Globus pallidus (tissue), 1 donor: ENCODE measurements at regions not wholly inside any gene's neighbourhood (a gene's known extent, or its start where the extent isn't known, plus 50 kb on each side); places are given as distances from the start of the nearest gene placed in this dataset.

ENCODE experiments used
- DNase-seq: peaks from one replicate; pipeline ENCODE4 v3.0.0-alpha.2; 2015; ENCODE audit warnings: low spot score

DNA sequence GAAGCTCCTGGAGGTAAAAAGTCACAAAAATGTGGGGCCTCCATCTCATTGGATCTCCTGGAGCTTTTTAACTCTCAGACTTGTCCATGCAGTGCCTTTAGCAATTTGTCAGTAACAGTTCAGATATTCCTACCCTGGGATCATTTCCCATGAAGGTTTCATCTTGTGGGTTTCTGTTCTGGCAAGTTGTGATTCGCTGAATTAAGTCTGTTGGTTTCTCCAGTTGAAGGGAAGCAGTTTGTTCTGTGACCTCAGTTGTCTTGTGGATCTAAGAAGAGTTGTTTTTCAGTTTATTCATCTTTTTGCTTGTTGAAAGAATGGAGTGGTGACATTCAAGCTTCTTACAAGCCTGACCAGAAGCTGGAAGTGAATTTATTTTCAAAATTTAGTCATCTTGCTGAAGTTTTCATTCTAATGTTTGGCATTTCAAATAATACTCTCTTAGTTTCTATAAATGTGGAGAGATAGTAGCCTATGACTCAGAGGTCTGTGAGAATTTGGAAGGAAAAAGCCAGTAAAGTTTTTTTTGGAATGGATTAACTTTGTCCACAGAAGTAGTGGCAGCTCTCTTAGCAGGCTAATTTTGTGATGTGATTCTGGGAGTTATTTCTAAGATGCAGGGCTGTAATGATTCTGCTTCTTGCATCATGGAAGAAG, 120.1 kb upstream of the CSNK1A1L start:
- no peak for DNase-seq

DNA sequence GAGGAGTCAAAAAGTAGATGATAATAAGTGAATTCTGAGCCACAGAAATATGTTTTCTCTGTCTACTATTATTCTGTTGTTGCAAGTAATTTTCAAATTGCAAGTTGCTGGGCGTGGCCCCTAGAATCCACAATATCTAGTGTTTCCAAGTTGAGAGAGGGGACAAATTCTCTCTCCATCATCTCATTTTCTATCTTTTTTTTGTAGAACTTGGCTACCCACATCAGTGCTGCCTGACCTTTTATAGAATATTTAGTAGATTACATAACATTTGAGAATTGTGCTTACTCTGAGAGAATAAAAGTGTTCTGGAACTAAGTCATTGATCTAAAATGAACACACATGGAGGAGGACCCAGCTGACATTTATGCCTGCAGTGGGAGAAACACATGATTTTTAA, 110.9 kb upstream of the CSNK1A1L start:
- DNase-seq: no peak

DNA sequence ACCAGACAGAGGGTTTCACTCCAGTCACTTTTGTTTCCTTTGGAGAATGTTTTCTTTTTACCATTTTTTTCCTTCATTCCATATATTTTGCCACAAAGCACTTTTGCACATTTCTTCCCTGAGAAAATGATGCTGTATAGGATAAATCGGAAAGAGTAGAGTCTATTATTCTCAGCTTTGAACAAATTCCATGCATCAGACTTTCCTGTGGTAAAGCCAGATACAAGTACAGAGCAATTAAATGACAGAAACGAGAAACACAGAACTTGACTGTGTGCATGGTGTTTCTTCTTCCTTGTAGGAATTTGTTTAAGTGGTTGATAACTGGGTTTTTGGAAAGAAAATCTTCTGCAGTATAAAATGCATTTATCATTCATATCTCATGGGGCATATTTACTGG, 107.4 kb upstream of the CSNK1A1L start:
- no peak for DNase-seq

DNA sequence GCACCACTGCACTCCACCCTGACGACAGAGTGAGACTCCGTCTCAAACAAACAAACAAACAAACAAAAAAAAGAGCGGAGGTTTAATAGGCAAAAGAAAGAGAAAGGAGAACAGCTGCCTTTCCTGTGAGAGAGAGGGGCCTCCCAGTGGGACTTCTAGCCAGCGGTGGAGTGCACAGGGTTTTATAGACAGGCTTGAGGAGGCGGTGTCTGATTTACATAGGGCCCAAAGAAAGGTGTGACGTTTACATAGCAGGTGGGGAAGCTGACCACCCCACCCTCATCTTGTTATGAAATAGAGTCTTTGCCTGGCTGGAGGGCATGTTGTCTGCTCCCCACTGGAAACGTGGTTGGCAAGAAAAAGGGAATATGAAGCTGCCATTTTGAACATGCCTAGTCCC, 106.0 kb upstream of the CSNK1A1L start:
- no peak for DNase-seq

DNA sequence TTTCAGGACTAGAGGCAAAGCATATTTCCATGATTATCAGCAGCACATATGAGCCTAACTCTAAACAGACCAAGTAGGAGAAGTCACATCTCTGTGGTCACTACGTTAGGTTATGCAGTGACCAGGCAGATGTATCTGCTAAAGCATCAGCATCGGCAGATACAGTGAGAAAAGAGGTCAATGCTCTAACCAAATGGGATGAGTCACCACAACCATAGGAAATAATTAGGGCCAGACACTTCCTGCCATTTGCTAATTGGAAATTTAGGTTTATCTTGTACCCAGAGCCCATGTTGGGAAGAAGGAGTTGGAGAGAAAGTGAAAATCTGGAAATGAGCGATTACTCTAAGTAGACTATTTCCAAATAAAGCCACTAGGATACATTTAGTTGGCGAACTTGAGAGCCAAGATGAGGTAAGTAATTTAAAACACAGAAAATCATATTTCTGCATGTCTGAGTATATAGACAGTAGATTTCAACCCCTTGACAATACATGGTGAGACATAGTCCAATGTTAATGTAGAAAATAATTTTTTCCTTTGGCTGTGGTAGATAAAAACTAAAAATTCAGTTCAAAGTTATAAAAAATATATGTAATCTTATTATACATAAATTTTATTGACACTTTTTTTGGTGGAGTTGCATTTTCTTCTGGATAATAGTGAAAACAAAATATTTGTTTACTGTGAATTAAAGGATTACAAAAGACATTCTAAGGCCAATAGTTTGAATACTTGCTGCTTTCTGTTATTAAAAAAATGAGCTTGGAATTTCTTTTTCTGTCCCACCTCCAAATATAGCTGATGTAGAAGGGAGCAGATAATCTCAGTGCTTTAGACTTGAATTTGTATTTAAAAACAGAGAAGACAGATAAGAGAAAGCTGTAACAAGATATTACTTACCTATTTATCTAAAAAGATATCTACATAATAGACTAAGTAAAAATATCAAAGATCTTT, 104.4 kb upstream of the CSNK1A1L start:
- DNase-seq: no peak

DNA sequence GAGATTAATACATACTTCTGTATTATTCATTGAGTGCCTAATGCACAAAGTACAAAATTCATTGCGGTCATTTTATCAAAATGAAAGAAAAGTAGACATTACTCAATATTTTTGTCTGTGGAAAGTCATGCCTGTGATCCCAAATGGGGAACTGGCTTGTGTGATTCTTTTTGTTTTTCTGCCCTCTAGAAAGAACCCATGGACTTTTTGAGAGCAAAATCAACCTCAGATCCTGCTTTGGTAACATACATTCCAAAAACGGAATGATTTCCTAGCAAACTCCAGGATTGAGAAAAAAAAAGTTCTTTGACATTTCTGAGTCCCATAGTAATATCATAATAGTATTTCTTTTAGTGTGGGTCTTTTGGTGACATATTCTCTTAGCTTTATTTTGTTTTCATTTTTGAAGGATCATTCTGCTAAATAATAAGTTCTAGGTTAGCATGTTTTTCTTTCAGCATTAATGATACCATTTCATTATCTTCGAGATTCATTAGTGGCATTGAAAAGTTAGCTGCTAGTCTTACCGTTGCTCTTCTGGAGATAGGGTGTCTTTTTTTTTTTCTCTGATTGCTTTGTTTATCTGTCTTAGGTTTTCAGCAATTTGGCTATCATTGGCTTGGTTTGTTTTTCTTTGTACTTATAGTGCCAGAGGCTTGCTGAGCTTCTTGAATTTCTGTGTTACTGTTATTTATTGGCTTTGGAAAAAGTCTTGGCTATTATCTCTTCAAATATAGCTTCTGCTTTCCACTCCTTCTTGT, 102.4 kb upstream of the CSNK1A1L start:
- DNase-seq: no peak

DNA sequence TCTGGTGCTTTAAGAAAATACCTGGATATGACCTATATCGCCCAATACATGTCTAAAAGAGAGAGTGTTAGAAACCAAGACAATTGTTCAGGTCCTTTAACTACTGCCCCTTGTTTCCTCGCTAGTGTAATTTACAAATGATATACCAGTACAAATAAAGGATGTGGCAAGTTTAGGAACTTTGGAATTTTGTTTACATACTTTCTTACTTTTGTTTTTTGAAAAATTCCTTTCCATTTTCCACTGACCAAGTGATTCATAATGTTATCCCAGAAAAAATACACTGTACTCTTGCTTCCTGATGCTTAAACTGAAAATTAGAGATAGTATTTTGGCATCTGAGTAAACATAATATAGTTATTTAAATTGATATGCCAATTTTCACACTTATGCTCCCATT, 96.8 kb upstream of the CSNK1A1L start:
- no peak for DNase-seq

DNA sequence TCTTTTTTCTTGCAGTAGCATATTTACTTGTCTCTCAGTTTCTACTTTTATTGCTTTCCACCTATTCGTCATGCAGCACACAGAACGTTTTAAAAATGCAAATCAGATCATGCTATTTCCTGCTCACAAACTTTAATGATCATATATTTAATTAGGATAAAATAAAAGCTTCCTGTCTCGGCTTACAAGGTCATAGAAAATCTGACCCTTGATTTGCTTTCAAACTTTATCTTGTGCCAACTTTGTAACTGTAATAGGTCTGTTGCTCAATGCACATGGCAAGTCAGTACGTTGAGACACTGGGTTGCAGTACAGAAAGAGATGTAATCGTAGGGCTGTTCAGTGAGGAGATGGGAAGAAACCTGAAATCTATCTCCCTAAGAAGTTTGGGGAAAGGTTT, 95.6 kb upstream of the CSNK1A1L start:
- DNase-seq: no peak

DNA sequence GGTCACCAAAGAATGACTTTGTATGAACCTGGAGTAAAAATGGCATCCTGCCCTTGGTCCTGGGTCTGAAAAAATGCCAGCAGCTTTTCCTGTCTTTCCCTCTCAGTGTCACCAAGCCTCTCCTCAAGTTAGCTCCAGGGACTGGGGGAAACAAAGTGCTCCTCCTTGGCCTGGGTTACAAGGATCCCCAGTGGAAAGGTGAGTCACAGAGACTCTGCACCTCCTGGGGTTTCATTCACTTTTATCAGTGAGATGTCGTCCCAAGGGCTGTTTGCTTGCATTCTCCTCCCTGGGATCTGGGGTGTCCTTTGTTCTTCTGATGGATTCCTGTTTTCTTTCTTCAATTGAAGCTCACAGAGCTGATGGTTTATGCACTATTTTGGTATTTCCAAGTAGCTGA, 93.2 kb upstream of the CSNK1A1L start:
- no peak for DNase-seq

DNA sequence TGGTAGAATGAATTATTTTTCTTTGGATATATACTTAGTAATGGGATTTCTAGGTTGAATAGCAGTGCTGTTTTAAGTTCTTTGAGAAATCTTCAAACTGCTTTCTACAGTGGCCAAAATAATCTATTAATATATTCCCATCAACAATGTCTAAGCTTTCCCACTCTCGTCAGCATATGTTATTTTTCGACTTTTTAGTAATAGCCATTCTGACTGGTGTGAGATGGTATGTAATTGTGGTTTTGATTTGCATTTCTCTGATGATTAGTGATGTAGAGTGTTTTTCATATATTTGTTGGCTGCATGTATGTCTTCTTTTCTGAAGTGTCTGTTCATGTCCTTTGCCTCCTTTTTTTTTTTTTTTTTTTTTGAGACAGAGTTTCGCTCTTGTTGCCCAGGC, 90.2 kb upstream of the CSNK1A1L start:
- DNase-seq: no peak

DNA sequence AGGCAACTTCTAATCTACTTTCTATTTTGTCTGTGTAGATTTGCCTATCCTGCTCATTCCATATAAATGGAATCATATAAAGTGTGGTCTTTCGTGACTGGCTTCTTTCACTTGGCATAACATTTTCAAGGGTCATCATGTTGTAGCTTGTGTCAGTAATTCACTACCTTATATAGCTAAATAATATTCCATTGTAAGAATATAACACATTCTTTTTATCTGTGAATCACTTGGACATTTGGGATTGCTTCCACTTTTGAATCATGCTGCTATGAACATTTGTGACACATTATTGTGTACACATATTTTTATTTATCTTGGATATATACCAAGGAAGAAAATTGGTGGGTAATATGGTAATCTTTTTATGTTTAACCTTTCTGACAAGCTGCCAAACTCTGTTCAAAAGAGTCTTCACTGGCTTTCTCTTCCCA, 89.0 kb upstream of the CSNK1A1L start:
- no peak for DNase-seq

DNA sequence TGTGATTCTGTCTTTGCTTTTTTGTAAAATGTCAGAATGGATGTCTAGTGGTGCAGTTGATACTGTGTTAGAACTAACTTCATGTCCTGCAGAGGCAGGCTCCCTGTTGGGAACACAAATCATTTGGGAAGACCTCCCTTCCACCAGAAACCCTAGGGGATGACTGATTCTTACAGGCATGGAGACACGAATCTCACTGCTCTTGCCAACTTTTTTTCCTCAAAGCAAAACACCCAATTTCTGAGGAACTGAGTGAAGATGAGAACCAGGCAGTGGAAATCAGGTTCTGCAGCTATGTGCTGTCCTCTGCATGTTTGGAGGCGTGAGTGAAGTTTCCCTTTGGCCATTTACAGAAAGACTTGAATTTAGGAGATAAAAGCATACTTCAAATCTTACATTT, 87.5 kb upstream of the CSNK1A1L start:
- no peak for DNase-seq

DNA sequence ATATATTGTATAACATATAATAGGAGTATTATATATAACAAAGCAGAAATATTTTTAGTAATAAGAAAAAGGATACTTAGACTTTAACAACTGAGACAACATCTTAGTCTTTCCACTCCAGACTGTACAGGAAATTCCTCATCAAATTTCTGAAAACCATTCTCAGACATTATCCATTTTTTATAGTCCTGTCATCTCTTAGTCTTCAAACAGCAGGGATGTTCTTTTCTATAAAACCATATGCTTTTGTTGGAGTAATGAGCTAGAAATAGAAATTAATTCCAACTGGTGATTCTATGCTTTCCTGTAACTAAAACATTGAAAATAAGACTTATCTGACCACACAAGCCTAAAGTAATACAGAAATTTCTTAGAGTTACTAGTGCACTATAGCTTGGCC, 82.2 kb upstream of the CSNK1A1L start:
- no peak for DNase-seq

DNA sequence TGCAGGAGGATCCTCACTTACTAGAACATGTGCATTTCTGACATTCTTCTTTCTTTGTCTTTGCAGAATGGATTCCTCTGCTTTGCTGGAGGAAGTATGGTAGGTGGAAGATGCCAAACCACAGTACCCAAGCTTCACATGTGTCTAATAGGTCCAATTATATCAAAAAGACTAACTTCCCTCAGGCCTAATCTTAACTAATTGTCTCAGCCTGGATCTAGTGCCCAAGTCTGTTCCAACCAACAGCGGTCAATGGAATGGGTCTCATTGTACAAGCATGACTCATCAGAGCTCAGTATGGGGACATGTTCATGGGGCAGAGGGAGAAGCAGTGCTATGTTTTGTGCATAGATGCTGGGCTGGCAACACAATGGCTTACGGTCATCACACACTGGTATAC, 81.6 kb upstream of the CSNK1A1L start:
- DNase-seq: no peak

DNA sequence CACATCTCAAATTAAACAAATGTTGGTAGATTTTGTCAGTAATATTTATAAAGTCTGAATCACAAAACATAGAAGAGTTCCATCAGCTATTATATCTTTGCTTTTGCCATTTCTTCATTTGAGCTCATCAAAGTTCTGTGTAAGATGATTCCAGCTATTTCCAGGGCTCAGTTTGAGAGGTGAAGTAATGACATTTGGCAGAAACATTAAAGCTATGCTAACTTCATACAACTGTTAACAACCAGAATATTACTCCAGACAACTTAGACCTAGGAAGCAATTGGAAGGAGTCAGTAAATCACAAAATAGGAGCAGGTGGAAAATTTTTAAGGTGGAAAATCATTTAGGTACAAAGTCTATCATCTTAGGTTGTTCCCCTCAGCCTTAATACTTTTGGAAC, 76.2 kb upstream of the CSNK1A1L start:
- no peak for DNase-seq

DNA sequence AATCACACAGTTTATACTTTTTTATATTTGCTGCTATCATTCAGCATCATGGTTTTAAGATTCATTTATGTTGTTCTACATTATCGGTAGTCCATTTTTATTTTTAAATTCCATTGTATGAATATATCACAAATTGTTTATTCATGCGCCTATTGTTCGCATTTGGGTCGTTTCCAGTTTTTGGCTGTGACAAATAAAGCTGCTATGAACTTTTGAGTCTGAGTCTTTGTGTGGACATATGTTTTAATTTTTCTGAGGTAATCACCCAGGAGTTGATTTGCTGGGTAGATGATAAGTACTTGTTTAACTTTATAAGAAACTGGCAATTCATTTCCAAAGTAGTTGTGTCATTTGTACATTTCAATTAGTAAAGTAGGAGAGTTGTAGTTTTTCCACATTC, 74.2 kb upstream of the CSNK1A1L start:
- DNase-seq: no peak

DNA sequence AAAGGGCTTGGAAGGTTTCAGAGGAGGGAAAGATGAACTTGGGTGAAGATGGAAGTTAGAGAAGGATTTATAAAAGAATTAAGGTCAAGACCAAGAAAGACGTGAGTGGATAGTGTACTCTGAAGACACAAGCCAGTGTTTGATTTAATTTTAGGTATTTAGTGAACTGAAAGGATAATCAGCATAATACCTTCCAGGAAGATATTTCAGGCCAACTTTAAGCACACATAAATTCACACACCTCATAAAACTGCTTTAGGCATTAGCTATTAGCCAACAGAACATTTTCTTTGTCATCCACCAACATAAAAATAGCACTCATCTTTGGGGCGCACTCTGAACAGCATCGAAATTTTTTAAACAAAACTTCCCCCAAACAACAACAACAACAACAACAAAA, 71.7 kb upstream of the CSNK1A1L start:
- no peak for DNase-seq

DNA sequence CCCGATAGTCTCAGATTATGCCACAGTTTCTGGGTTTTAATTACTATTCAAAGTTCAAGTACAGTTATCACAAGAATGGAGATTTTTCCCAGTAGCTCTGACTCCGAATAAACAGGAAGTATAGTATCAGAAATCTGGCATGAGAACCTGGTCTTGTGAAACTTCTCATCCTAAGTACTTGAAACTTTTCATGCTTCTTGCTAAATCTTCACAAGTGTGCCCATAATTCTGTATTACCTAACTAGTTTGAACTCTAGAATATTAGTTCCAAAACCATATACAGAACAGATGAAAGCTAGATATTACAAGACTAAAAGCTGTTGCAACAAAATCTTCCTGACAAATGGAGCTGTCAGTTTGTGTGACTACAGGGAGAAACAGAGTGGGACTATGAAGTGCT, 70.5 kb upstream of the CSNK1A1L start:
- no peak for DNase-seq

DNA sequence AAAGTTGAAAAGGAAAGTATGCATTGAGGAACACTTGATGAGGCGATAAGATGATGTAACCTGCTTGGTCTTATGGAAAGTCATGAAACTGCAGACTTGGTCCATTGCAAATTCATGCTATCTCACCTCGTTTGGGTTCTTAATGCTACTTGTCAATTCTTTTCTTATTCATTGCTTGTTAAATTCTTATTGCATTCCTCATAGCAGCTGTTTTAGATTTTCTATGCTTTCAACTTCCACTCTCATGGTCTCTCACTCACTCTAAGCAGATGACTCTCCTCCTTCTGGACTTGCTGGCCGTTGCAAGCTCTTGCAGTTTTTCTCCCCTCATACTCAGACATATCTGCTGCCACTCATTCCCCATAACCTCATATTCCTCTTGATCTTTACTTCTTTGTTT, 67.8 kb upstream of the CSNK1A1L start:
- no peak for DNase-seq

DNA sequence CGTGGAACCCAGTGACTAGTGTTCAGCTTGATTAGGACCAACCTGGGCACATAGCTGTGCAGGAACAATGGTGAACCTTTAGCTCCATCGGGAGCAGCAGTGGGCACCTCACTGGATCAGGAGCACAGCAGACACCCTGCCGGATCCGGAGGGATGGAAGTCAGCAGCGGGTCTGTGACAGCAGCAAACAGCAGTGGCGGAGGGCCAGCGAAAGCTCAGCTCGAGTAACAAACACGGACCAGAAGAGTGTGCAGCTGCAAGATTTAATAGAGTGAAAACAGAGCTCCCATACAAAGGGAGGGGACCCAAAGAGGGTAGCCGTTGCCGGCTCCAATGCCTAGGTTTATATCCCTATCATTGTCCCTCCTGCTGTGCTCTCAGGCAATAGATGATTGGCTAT, 66.8 kb upstream of the CSNK1A1L start:
- peak; percentile 49 for DNase-seq

DNA sequence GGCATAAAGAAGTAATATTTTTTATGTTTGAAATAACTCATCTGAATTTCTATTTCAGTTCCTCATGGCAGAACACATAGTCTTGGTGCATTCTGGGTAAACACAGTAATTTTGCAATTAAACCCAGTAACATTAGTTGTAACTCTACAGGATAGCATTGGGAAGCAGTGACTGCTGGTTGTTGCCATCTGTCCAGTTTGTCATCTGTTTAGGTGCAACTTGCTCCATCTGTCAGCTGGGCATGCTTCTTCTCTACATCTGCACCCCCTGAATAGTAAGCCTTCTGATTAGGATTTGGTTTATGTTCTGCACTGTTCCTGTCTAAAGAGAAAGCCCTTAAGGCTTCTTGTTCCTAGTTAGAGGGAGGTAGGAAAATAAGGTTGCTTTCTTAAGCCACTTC, 63.5 kb upstream of the CSNK1A1L start:
- DNase-seq: no peak

DNA sequence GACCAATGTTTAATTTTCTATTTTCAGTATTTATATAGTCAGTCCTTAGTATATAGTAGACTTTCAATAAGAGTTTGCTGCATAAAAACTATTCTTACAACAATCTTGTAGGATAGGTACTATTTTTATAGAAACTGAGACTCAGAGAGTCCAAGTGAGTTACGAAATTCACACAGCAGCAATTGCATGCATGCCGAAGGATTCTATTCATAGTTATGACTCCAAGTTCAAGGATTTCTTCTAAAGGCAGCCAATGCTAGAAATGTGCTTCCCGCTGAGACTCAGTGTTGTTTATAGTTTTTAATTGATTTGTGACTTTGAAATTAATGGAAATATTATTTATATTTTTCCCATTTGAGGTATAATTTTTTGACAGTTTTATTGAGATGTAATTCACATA, 62.7 kb upstream of the CSNK1A1L start:
- no peak for DNase-seq

DNA sequence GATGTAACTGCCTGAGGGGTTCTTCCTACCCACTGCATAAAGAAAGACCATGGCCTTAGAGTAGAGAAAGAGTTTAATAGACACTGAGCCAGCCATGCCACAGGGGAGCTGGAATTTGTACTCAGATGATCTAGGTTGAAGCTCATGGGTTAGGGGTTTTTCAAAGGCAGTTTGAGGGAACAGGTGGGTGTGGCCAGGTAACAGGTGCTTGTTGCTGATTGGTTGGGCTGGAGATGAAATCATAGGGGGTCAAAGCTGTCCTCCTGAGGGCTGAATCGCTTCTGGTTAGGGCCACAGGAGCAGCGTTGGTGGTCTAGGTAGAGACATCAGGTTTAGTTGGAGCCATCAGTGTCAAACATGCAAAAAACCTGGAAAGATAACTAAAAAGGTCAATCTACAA, 59.2 kb upstream of the CSNK1A1L start:
- DNase-seq: no peak
